C4-2B (cell line): ENCODE measurements at regions not wholly inside any gene's neighbourhood (a gene's known extent, or its start where the extent isn't known, plus 50 kb on each side); places are given as distances from the start of the nearest gene placed in this dataset.

Source experiments
- ZFX ChIP-seq: fragments of 450-650 bp; IDR thresholded peaks from 2 replicates; pipeline ENCODE4 v1.6.1; 2017
- TF ChIP-seq, protein P1 (sequence below): fragments of 450-650 bp; conservative IDR thresholded peaks from 2 replicates; pipeline ENCODE4 v1.5.1; 2017; ENCODE audit warnings: mild to moderate bottlenecking

DNA sequence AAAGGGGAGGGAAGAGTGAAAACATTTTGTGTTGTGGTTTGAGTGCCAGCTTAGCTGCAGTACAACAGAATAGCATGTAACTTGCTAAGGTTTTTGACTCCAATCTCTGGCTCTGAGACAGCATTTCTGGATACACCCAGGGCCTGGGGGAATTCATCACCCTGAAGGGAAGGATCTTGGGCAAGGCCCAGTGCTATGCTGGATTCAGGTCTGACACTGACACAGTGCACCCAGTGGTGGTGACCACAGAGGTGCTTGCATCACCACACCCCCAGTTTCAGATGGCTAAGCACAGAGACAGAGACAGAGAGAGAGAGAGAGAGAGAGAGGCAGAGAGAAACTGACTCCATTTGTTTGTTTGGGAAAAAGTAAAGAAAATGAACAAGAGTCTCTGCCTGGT is 74.1 kb upstream of the KBTBD8 start:
- TF ChIP-seq, protein P1, sequence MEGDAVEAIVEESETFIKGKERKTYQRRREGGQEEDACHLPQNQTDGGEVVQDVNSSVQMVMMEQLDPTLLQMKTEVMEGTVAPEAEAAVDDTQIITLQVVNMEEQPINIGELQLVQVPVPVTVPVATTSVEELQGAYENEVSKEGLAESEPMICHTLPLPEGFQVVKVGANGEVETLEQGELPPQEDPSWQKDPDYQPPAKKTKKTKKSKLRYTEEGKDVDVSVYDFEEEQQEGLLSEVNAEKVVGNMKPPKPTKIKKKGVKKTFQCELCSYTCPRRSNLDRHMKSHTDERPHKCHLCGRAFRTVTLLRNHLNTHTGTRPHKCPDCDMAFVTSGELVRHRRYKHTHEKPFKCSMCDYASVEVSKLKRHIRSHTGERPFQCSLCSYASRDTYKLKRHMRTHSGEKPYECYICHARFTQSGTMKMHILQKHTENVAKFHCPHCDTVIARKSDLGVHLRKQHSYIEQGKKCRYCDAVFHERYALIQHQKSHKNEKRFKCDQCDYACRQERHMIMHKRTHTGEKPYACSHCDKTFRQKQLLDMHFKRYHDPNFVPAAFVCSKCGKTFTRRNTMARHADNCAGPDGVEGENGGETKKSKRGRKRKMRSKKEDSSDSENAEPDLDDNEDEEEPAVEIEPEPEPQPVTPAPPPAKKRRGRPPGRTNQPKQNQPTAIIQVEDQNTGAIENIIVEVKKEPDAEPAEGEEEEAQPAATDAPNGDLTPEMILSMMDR = no peak
- TF ChIP-seq ZFX = no peak
